ENCODE measurements at regions not wholly inside any gene's neighbourhood (a gene's known extent, or its start where the extent isn't known, plus 50 kb on each side); places are given as distances from the start of the nearest gene placed in this dataset.

- ATAC-seq: no peak
- Histone ChIP-seq H3K36me3 (no peaks in the 10 kb centered on the region), H3K27ac (no peak overlapping the region), H3K9me3 (no peaks in the 10 kb centered on the region), H3K4me3 (no peak overlapping the region), H3K4me1 (no peaks in the 10 kb centered on the region), H3K27me3 (no peaks in the 10 kb centered on the region)
- TF ChIP-seq CTCF (IDR thresholded peaks at IDR 0.05) (no peak), POLR2AphosphoS5 (IDR thresholded peaks at IDR 0.05) (no peak), POLR2A (IDR thresholded peaks at IDR 0.05) (no peak), EP300 (IDR thresholded peaks at IDR 0.05) (no peak)
- WGBS, 2 donors (ENCODE audit: low coverage in 1 of 2): 20 to 37% methylated on average over 6 of the region's 6 CpGs
Measured at GRCh38 chr19:31421082-31421481, 71.8 kb upstream of the TSHZ3 start.

GRCh38 chr19:31421856-31422255 lies 72.6 kb upstream of the TSHZ3 start:
- H3K4me3 ChIP-seq: no peak overlapping the region
- ATAC-seq: no peak

GRCh38 chr19:31423896-31424295 lies 74.7 kb upstream of the TSHZ3 start:
- TF ChIP-seq POLR2AphosphoS5 (IDR thresholded peaks at IDR 0.05) (no peak), EP300 (IDR thresholded peaks at IDR 0.05) (no peak), CTCF (IDR thresholded peaks at IDR 0.05) (no peak), POLR2A (IDR thresholded peaks at IDR 0.05) (no peak)
- 86 to 100% methylated on average over 2 of the region's 2 CpGs for WGBS, 2 donors (ENCODE audit: low coverage in 1 of 2)
- H3K9me3 ChIP-seq: no peaks in the 10 kb centered on the region
- no peaks in the 10 kb centered on the region for H3K27me3 ChIP-seq
- no peak overlapping the region for H3K4me3 ChIP-seq
- H3K4me1 ChIP-seq: no peaks in the 10 kb centered on the region
- ATAC-seq: no peak
- H3K27ac ChIP-seq: no peak overlapping the region
- no peaks in the 10 kb centered on the region for H3K36me3 ChIP-seq

More at GRCh38 chr19:31421856-31422255, 72.6 kb upstream of the TSHZ3 start:
- Histone ChIP-seq H3K27me3 (no peaks in the 10 kb centered on the region), H3K9me3 (no peaks in the 10 kb centered on the region), H3K4me1 (no peaks in the 10 kb centered on the region), H3K27ac (no peak overlapping the region), H3K36me3 (no peaks in the 10 kb centered on the region)
- TF ChIP-seq POLR2AphosphoS5 (IDR thresholded peaks at IDR 0.05): no peak
- TF ChIP-seq EP300 (IDR thresholded peaks at IDR 0.05): no peak
- no peak for TF ChIP-seq CTCF (IDR thresholded peaks at IDR 0.05)
- no peak for TF ChIP-seq POLR2A (IDR thresholded peaks at IDR 0.05)
- 86 to 89% methylated on average over 8 of the region's 20 CpGs for WGBS, 2 donors (ENCODE audit: low coverage in 1 of 2)

- TF ChIP-seq POLR2AphosphoS5 (IDR thresholded peaks at IDR 0.05) (no peak), EP300 (IDR thresholded peaks at IDR 0.05) (no peak), CTCF (IDR thresholded peaks at IDR 0.05) (no peak), POLR2A (IDR thresholded peaks at IDR 0.05) (no peak)
- no peaks in the 10 kb centered on the region for H3K4me1 ChIP-seq
Measured at GRCh38 chr19:31424861-31425620, 75.8 kb upstream of the TSHZ3 start.

GRCh38 chr19:31427857-31428256 lies 78.6 kb upstream of the TSHZ3 start:
- Histone ChIP-seq H3K4me1 (no peaks in the 10 kb centered on the region), H3K4me3 (no peak overlapping the region), H3K27ac (no peak overlapping the region), H3K9me3 (no peaks in the 10 kb centered on the region), H3K36me3 (no peaks in the 10 kb centered on the region), H3K27me3 (peaks cover 10% of the 10 kb centered on the region)
- 43 to 89% methylated on average over 1 of the region's 1 CpG for WGBS, 2 donors (ENCODE audit: low coverage in 1 of 2)
- no peak for ATAC-seq
- no peak for TF ChIP-seq EP300 (IDR thresholded peaks at IDR 0.05)
- no peak for TF ChIP-seq POLR2AphosphoS5 (IDR thresholded peaks at IDR 0.05)
- TF ChIP-seq CTCF (IDR thresholded peaks at IDR 0.05): no peak
- TF ChIP-seq POLR2A (IDR thresholded peaks at IDR 0.05): no peak

More at GRCh38 chr19:31424861-31425620, 75.8 kb upstream of the TSHZ3 start:
- no peaks in the 10 kb centered on the region for H3K27me3 ChIP-seq
- no peak overlapping the region for H3K27ac ChIP-seq
- WGBS, 2 donors (ENCODE audit: low coverage in 1 of 2): 34 to 78% methylated on average over 4 to 6 of the region's 9 CpGs
- H3K4me3 ChIP-seq: no peak overlapping the region
- H3K36me3 ChIP-seq: no peaks in the 10 kb centered on the region
- ATAC-seq: no peak
- H3K9me3 ChIP-seq: no peaks in the 10 kb centered on the region

Data from gastroesophageal sphincter (tissue), 4 donors.